ENCODE measurements at regions not wholly inside any gene's neighbourhood (a gene's known extent, or its start where the extent isn't known, plus 50 kb on each side); places are given as distances from the start of the nearest gene placed in this dataset.

- H3K4me1 Mint-ChIP-seq = peaks cover 15% of the 10 kb centered on the region
- H3K27me3 ChIP-seq = peaks cover 48% of the 10 kb centered on the region
- H3K4me3 Mint-ChIP-seq = peak overlapping the region; percentile 92
- H3K9ac ChIP-seq = no peak overlapping the region
- H3K9me3 ChIP-seq (ENCODE audit: low read depth) = no peaks in the 10 kb centered on the region
- TF ChIP-seq EZH2phosphoT487 (IDR thresholded peaks at IDR 0.05) (peak; percentile 17), EZH2 (IDR thresholded peaks at IDR 0.05) (peak; percentile 51)
- TF ChIP-seq, protein P1, sequence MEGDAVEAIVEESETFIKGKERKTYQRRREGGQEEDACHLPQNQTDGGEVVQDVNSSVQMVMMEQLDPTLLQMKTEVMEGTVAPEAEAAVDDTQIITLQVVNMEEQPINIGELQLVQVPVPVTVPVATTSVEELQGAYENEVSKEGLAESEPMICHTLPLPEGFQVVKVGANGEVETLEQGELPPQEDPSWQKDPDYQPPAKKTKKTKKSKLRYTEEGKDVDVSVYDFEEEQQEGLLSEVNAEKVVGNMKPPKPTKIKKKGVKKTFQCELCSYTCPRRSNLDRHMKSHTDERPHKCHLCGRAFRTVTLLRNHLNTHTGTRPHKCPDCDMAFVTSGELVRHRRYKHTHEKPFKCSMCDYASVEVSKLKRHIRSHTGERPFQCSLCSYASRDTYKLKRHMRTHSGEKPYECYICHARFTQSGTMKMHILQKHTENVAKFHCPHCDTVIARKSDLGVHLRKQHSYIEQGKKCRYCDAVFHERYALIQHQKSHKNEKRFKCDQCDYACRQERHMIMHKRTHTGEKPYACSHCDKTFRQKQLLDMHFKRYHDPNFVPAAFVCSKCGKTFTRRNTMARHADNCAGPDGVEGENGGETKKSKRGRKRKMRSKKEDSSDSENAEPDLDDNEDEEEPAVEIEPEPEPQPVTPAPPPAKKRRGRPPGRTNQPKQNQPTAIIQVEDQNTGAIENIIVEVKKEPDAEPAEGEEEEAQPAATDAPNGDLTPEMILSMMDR (IDR thresholded peaks at IDR 0.05) = no peak
- peak overlapping the region; percentile 93 for H3K4me3 ChIP-seq
- H4K20me1 ChIP-seq (ENCODE audit: low read depth) = peaks cover 7% of the 10 kb centered on the region
- no peaks in the 10 kb centered on the region for H3K36me3 ChIP-seq
- peaks cover 21% of the 10 kb centered on the region for H3K27me3 Mint-ChIP-seq (ENCODE audit: insufficient read depth, low read depth)
- H3K27ac Mint-ChIP-seq = no peak overlapping the region
- peak overlapping the region; percentile 95 for H3K4me2 ChIP-seq
- peaks cover 14% of the 10 kb centered on the region for H3K4me1 ChIP-seq
- peak; percentile 88 for DNase-seq (ENCODE audit: low spot score)
- H3K27ac ChIP-seq = no peak overlapping the region
- H3F3A ChIP-seq (ENCODE audit: low read depth) = peaks cover 19% of the 10 kb centered on the region
- H3K79me2 ChIP-seq (ENCODE audit: low read depth) = peaks cover 23% of the 10 kb centered on the region
- H3K36me3 Mint-ChIP-seq = no peaks in the 10 kb centered on the region
- H2AFZ ChIP-seq (replicated peaks) = peak overlapping the region; percentile 98
- no peaks in the 10 kb centered on the region for H3K9me3 Mint-ChIP-seq
Observed at GRCh38 chr3:69542089-69542804, 156.4 kb upstream of the FRMD4B start.

GRCh38 chr3:69541711-69542088, 155.8 kb upstream of the FRMD4B start:
- H3F3A ChIP-seq (ENCODE audit: low read depth) = peaks cover 19% of the 10 kb centered on the region
- peak overlapping the region; percentile 92 for H3K4me3 Mint-ChIP-seq
- H3K27ac Mint-ChIP-seq = no peak overlapping the region
- no peak for DNase-seq (ENCODE audit: low spot score)
- H3K27me3 Mint-ChIP-seq (ENCODE audit: insufficient read depth, low read depth) = peaks cover 21% of the 10 kb centered on the region
- H3K4me3 ChIP-seq = peak overlapping the region; percentile 93
- H3K27me3 ChIP-seq = peaks cover 48% of the 10 kb centered on the region
- H3K9me3 ChIP-seq (ENCODE audit: low read depth) = no peaks in the 10 kb centered on the region
- H3K4me2 ChIP-seq = peak overlapping the region; percentile 95
- H3K36me3 Mint-ChIP-seq = no peaks in the 10 kb centered on the region
- peaks cover 14% of the 10 kb centered on the region for H3K4me1 ChIP-seq
- peaks cover 23% of the 10 kb centered on the region for H3K79me2 ChIP-seq (ENCODE audit: low read depth)
- no peak overlapping the region for H3K9ac ChIP-seq
- H4K20me1 ChIP-seq (ENCODE audit: low read depth) = peaks cover 7% of the 10 kb centered on the region
- no peaks in the 10 kb centered on the region for H3K9me3 Mint-ChIP-seq
- TF ChIP-seq, protein P1 (IDR thresholded peaks at IDR 0.05) = no peak
- peak; percentile 59 for TF ChIP-seq EZH2 (IDR thresholded peaks at IDR 0.05)
- peak; percentile 43 for TF ChIP-seq EZH2phosphoT487 (IDR thresholded peaks at IDR 0.05)
- H2AFZ ChIP-seq (replicated peaks) = peak overlapping the region; percentile 98
- no peak overlapping the region for H3K27ac ChIP-seq
- H3K36me3 ChIP-seq = no peaks in the 10 kb centered on the region
- peaks cover 15% of the 10 kb centered on the region for H3K4me1 Mint-ChIP-seq

GRCh38 chr3:69540706-69541581, 155.1 kb upstream of the FRMD4B start:
- no peak overlapping the region for H3K9ac ChIP-seq
- Mint-ChIP-seq H3K36me3 (no peaks in the 10 kb centered on the region), H3K4me3 (peak overlapping the region; percentile 92), H3K27ac (no peak overlapping the region), H3K27me3 (ENCODE audit: insufficient read depth, low read depth) (peaks cover 21% of the 10 kb centered on the region), H3K4me1 (peaks cover 15% of the 10 kb centered on the region), H3K9me3 (no peaks in the 10 kb centered on the region)
- peaks cover 19% of the 10 kb centered on the region for H3F3A ChIP-seq (ENCODE audit: low read depth)
- TF ChIP-seq EZH2 (IDR thresholded peaks at IDR 0.05) (no peak), EZH2phosphoT487 (IDR thresholded peaks at IDR 0.05) (no peak)
- TF ChIP-seq, protein P1 (IDR thresholded peaks at IDR 0.05) = no peak
- H4K20me1 ChIP-seq (ENCODE audit: low read depth) = peaks cover 11% of the 10 kb centered on the region
- H3K9me3 ChIP-seq (ENCODE audit: low read depth) = no peaks in the 10 kb centered on the region
- no peaks in the 10 kb centered on the region for H3K36me3 ChIP-seq
- H3K4me2 ChIP-seq = peak overlapping the region; percentile 95
- no peak overlapping the region for H3K27ac ChIP-seq
- H3K4me3 ChIP-seq = peak overlapping the region; percentile 93
- H2AFZ ChIP-seq (replicated peaks) = peak overlapping the region; percentile 98
- peak; percentile 76 for DNase-seq (ENCODE audit: low spot score)
- peaks cover 23% of the 10 kb centered on the region for H3K79me2 ChIP-seq (ENCODE audit: low read depth)
- peaks cover 14% of the 10 kb centered on the region for H3K4me1 ChIP-seq
- peaks cover 48% of the 10 kb centered on the region for H3K27me3 ChIP-seq

Measured in neural progenitor cell (in vitro differentiated cells).